ENCODE measurements at regions not wholly inside any gene's neighbourhood (a gene's known extent, or its start where the extent isn't known, plus 50 kb on each side); places are given as distances from the start of the nearest gene placed in this dataset.

DNA sequence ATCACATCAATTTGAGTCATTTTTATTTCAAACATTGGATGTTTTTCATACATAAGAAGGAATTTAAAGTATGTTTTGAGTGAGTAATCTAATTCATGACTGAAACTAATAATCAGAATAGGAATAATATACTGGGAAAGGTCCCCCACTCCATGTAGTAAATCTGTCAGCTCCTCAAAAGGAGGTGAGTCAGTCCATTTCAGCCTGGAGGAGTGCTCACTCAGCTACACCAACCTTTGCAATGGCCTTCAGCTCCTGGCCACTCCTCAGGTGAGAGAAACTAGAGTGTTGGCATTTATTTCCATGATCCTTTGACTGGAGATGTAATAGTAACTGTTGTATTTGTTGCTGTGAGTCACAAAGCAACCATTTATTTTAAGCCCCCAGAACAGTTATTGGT, 744.9 kb upstream of the ARRDC4 start:
- DNase-seq (ENCODE audit: extremely low read depth in 1 of 4, low spot score in 3 of 4) = no peak

More for the DNA sequence above, 744.9 kb upstream of the ARRDC4 start:
- ChIA-PET POLR2A (no interaction called here), CTCF (ENCODE audit: low intra/inter-chr PET ratio) (no interaction called here)
- no peak overlapping the region for H3K9ac ChIP-seq (ENCODE audit: insufficient read depth in 1 of 2, low read depth in 2 of 2, low read length in 2 of 2)
- H3K4me1 ChIP-seq (replicated peaks in 1 of 2; ENCODE audit: control insufficient read depth in 2 of 2, insufficient read depth in 2 of 2, low read length in 2 of 2) = no peaks in the 10 kb centered on the region
- TF ChIP-seq ZNF121 (CRISPR knock-in tag; conservative IDR thresholded peaks at IDR 0.05) = no peak
- no peak for TF ChIP-seq TAF15 (IDR thresholded peaks at IDR 0.05; ENCODE audit: low read depth, low read length)
- TF ChIP-seq NR4A1 (CRISPR knock-in tag; IDR thresholded peaks at IDR 0.05) = no peak
- no peak for TF ChIP-seq NR4A1 (tag; IDR thresholded peaks at IDR 0.05)
- TF ChIP-seq, protein P1, sequence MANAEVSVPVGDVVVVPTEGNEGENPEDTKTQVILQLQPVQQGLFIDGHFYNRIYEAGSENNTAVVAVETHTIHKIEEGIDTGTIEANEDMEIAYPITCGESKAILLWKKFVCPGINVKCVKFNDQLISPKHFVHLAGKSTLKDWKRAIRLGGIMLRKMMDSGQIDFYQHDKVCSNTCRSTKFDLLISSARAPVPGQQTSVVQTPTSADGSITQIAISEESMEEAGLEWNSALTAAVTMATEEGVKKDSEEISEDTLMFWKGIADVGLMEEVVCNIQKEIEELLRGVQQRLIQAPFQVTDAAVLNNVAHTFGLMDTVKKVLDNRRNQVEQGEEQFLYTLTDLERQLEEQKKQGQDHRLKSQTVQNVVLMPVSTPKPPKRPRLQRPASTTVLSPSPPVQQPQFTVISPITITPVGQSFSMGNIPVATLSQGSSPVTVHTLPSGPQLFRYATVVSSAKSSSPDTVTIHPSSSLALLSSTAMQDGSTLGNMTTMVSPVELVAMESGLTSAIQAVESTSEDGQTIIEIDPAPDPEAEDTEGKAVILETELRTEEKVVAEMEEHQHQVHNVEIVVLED (CRISPR knock-in tag; IDR thresholded peaks at IDR 0.05) = no peak
- no peak for TF ChIP-seq ZNF41 (CRISPR knock-in tag; conservative IDR thresholded peaks at IDR 0.05)
- no peak for TF ChIP-seq SMARCE1 (IDR thresholded peaks at IDR 0.05)
- TF ChIP-seq XRCC4 (IDR thresholded peaks at IDR 0.05; ENCODE audit: extremely low read depth, insufficient read depth, insufficient read length) = no peak
- no peak for TF ChIP-seq CAMTA2 (CRISPR knock-in tag; conservative IDR thresholded peaks at IDR 0.05)
- no peak for TF ChIP-seq IFI16 (CRISPR knock-in tag; IDR thresholded peaks at IDR 0.05)
- TF ChIP-seq THRAP3 (IDR thresholded peaks at IDR 0.05; ENCODE audit: borderline replicate concordance) = no peak
- TF ChIP-seq FOXJ3 (CRISPR knock-in tag; IDR thresholded peaks at IDR 0.05) = no peak
- TF ChIP-seq, protein P2, sequence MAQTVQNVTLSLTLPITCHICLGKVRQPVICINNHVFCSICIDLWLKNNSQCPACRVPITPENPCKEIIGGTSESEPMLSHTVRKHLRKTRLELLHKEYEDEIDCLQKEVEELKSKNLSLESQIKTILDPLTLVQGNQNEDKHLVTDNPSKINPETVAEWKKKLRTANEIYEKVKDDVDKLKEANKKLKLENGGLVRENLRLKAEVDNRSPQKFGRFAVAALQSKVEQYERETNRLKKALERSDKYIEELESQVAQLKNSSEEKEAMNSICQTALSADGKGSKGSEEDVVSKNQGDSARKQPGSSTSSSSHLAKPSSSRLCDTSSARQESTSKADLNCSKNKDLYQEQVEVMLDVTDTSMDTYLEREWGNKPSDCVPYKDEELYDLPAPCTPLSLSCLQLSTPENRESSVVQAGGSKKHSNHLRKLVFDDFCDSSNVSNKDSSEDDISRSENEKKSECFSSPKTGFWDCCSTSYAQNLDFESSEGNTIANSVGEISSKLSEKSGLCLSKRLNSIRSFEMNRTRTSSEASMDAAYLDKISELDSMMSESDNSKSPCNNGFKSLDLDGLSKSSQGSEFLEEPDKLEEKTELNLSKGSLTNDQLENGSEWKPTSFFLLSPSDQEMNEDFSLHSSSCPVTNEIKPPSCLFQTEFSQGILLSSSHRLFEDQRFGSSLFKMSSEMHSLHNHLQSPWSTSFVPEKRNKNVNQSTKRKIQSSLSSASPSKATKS (CRISPR knock-in tag; IDR thresholded peaks at IDR 0.05) = no peak
- no peak for TF ChIP-seq NFIX (CRISPR knock-in tag; IDR thresholded peaks at IDR 0.05; ENCODE audit: low read depth)
- TF ChIP-seq ESRRA (IDR thresholded peaks at IDR 0.05; ENCODE audit: borderline replicate concordance, low read depth) = no peak
- no peak for TF ChIP-seq SP1 (CRISPR knock-in tag; IDR thresholded peaks at IDR 0.05)
- no peak for TF ChIP-seq SRSF1 (IDR thresholded peaks at IDR 0.05; ENCODE audit: low read depth, low read length)
- no peak for TF ChIP-seq TGIF2 (CRISPR knock-in tag; IDR thresholded peaks at IDR 0.05)
- no peak for TF ChIP-seq RB1 (IDR thresholded peaks at IDR 0.05; ENCODE audit: low read depth)
- TF ChIP-seq MYBL2 (IDR thresholded peaks at IDR 0.05; ENCODE audit: low read depth) = no peak
- no peak for TF ChIP-seq MYBL2 (CRISPR knock-in tag; IDR thresholded peaks at IDR 0.05; ENCODE audit: borderline replicate concordance)
- no peaks in the 10 kb centered on the region for H3K27me3 ChIP-seq (ENCODE audit: control insufficient read depth in 2 of 2, insufficient read depth in 2 of 2, low read length in 2 of 2)
- ATAC-seq (no peak), FAIRE-seq (no peak)
- H3K27ac ChIP-seq (ENCODE audit: extremely low read depth, low read depth, low read length) = no peak overlapping the region
- no peaks in the 10 kb centered on the region for H3K36me3 ChIP-seq (ENCODE audit: control insufficient read depth, insufficient read depth, low read length)
- in situ Hi-C loops (cut with MboI) (no loop called here), intact Hi-C loops (cut with micrococcal nuclease) (no loop called here)
- no peaks in the 10 kb centered on the region for H3K9me1 ChIP-seq (ENCODE audit: control insufficient read depth, insufficient read depth, low read length)
- H3K9me3 ChIP-seq (replicated peaks; ENCODE audit: control insufficient read depth, insufficient read depth, low read depth, low read length) = no peaks in the 10 kb centered on the region
- H4K20me1 ChIP-seq (replicated peaks; ENCODE audit: control insufficient read depth, insufficient read depth, low read length) = no peaks in the 10 kb centered on the region
- no peak overlapping the region for H3K4me3 ChIP-seq
- no peak overlapping the region for H3K4me2 ChIP-seq (ENCODE audit: insufficient read depth, low read length)
- no peaks in the 10 kb centered on the region for H3K79me2 ChIP-seq (ENCODE audit: control insufficient read depth, insufficient read depth, low read length)
- H2AFZ ChIP-seq (ENCODE audit: low read depth, low read length) = no peak overlapping the region
- BruUV-seq (replicated peaks) = no TSS peak

Data from K562 (cell line).